GM19372 (cell line): ENCODE measurements at regions not wholly inside any gene's neighbourhood (a gene's known extent, or its start where the extent isn't known, plus 50 kb on each side); places are given as distances from the start of the nearest gene placed in this dataset.
"Not testable (repeated sequence)": the region's sequence is repeated elsewhere in the genome, so short reads cannot be mapped to it uniquely, and the experiment has no call there.

Source experiments
- ATAC-seq: cut with Tn5 transposase; IDR thresholded peaks from one replicate; pipeline ENCODE4 v1.9.1; 2021; ENCODE audit warnings: mild to moderate bottlenecking, low read depth, moderate library complexity; ENCODE audit not compliant: unreplicated experiment

DNA sequence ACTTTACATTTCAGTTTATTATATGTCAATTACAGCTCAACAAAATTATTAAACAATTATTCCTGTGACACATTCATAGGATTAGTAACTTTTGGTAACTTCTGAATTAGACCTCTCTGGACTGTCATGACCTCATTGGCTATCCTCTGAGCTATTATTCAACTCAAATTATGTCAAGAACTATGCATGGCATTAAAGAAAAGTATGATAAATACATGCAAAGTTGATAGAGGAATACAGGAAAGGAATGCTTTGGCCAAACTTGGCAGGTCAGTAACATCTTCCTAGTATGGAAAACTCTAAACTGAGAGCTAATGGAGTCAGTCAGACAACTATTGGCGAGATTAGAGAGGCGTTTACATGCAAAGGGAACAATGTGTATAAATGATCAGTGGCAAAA is 158.4 kb downstream of the DUSP10 start:
- no peak for ATAC-seq

- not testable (repeated sequence) for ATAC-seq
Measured at GRCh38 chr1:221587013-221587412, 154.9 kb downstream of the DUSP10 start.

- not testable (repeated sequence) for ATAC-seq
Measured at GRCh38 chr1:221591250-221591649, 150.6 kb downstream of the DUSP10 start.

DNA sequence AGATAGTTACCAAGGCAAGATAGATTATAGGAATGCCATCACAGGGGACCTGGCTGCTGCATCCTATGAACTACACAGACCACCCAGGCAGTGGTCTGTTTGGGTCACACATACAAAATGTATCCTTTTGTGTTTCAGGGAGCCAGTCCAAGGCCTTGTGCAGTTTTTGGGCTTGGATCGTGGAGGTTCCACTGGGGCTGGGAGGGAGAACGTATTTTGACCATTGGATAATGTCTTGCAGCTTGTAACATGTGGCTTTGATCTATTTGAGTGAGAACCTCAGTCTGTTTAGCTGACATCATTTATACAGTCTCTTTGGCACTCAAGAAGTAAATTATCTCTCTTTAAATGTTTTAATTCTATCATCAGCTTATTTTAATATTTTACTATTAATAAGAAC is 147.3 kb downstream of the DUSP10 start:
- no peak for ATAC-seq

DNA sequence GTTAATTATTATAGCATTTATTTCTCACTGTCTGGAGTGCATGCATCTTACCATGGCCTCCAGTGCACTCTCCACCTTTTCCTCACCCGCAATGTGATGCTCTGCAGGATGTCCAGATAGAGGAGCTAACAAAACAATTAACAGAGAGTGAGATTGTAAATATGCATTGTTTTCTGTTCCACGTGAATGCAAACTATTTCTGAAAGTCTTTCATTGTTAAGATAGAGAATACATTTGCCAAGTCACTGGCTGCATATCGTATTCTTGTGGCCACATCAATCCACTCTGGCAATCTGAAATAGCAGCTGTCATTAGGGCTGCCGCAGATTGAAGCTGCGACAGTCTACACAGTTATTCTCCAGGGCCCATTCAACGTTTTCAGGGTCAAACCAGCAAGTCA is 143.8 kb downstream of the DUSP10 start:
- ATAC-seq: no peak

- ATAC-seq: no peak
Measured at GRCh38 chr1:221601166-221601565, 140.7 kb downstream of the DUSP10 start.

- ATAC-seq: no peak
Measured at GRCh38 chr1:221602830-221603229, 139.1 kb downstream of the DUSP10 start.

- not testable (repeated sequence) for ATAC-seq
Measured at GRCh38 chr1:221604390-221604789, 137.5 kb downstream of the DUSP10 start.

GRCh38 chr1:221604948-221605347 is 136.9 kb downstream of the DUSP10 start:
- ATAC-seq: no peak

DNA sequence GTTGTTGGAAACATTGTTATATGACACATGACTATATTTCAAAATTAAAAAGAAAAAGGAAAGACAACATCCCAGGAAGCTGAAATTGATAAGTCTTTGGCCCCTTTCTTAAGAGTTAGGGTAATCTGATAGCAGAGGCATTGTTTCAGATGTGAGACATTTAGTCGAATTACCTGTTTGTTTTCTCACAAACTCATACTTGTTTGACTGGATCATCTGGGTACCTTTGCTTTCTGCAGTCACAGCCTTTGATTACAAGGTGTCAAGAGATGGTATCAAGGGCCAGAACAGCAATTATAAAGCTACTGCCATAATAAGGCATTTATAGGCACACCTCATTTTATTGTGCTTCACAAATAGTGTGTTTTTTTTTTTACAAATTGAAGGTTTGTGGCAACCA is 136.3 kb downstream of the DUSP10 start:
- no peak for ATAC-seq

DNA sequence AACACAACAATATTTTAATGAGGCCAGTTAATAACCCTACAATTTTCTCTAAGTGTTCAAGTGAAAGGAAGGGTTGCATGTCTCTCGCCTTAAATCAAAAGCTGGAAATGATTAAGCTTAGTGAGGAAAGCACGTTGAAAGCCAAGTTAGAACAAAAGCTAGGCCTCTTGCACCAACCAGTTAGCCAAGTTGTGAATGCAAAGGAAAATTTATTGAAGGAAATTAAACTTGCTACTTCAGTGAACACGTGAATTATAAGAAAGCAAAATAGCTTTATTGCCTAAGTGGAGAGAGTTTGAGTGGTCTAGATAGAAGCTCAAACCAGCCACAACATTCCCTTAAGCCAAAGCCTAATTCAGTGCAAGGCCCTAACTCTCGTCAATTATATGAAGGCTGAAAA is 135.6 kb downstream of the DUSP10 start:
- ATAC-seq: no peak

- ATAC-seq: no peak
Measured at GRCh38 chr1:221608835-221609320, 133.0 kb downstream of the DUSP10 start.

DNA sequence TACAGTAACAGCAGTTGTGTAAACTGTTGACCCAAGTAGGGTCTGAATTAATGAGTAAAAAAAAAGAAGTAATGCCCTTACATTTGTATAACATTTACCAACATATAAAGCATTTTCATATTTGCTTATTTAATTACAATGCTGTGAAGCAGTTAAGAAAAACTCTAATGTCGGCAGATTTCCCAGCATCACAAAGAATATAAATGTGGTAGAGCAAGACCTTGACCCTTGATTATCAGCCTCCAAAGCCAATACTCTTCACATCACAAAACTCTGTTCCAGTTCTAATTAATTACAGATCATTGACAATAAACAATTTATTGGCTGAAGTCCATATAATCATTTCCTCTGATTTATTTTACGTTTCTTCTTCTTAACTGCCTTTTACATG is 130.2 kb downstream of the DUSP10 start:
- no peak for ATAC-seq

DNA sequence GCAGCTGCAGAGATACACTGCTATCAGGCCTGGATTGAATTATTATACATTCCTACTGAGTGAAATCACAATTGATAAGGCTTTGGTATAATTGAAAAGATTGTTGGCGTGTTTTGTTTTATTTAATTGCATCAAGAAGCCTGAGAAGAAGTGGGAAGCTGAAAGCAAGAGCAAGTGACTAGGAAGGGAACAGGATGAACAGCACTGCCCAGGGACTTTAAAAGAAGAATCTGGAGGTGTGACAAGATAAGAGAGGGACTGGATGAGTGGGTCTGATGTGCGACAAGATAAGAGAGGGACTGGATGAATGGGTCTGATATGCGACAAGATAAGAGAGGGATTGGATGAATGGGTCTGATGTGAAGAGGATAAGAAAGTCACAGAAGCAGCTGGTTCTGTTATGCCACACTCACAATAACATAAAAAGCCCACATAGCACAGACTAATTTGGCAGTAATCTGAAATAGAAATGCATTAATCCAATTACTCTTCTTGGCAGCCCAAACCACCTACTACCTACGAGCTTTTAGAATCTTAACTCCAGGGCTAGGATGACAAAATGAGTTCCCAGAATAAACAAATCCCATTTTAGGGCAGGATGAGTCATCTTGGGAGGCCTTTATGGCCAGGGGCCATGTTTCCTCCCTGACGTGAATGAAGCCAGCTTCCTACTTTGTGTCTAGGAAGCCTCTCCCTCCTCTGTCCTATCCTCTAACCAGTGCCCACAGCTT is 129.7 kb downstream of the DUSP10 start:
- no peak for ATAC-seq

DNA sequence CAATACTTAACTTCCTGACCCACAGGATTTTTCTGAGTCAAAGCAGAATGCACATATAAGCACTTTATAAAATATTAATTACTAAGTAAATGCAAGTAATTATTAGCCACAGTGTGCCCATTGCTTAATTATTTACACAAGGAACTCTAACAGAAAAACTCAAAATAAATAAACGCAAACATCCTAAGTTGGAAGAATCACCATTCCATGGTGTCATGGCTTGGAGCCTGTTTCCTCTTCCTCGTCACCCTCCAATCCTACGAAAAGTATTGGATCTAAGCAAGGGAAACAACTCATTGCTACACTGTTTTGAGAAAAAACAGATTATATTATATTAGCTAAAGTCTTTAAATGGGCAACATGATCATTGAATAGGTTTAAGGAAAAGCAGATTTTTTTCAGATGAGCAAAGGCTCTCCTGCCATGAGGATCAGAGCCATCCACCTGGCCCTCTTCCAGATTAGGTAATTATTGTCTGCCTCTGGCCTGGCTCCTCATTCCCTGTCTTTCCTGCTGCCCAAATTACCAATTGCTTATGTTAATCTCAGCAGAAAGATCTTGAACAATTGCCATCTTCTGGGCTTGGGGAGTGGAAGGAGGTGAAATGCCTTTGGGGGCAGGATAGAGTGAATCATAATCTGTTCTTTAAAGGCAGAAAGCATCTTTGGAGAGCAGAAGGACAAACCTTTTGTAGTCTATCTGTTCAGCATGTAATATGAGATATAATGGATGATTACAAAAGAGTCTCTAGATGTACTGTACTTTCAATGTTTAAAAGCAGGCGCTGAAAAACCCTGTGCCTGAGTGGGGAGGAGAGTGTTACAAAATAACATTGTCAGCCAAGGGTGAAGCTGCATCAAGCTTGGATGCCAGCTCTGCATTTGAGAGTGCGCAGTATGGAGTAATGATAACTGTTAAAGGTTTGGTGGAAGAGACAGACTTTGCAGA is 121.2 kb downstream of the DUSP10 start:
- no peak for ATAC-seq

GRCh38 chr1:221621683-221622082 is 120.2 kb downstream of the DUSP10 start:
- no peak for ATAC-seq

- ATAC-seq: no peak
Measured at GRCh38 chr1:221622389-221622788, 119.5 kb downstream of the DUSP10 start.

DNA sequence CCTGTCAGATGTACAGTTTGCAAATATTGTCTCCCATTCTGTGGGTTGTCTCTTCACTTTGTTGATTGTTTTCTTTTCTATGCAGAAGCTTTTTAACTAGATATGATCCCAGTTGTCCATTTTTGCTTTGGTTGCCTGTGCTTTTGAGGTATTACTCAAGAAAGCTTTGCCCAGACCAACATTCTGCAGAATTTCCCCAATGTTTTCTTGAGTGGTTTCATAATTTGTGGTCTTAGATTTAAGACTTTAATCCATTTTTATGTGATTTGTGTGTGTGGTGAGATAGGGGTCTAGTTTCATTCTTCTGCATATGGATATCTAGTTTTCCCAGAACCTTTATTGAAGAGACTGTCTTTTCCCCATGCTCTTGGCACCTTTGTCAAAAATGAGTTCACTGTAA is 116.9 kb downstream of the DUSP10 start:
- ATAC-seq: no peak

DNA sequence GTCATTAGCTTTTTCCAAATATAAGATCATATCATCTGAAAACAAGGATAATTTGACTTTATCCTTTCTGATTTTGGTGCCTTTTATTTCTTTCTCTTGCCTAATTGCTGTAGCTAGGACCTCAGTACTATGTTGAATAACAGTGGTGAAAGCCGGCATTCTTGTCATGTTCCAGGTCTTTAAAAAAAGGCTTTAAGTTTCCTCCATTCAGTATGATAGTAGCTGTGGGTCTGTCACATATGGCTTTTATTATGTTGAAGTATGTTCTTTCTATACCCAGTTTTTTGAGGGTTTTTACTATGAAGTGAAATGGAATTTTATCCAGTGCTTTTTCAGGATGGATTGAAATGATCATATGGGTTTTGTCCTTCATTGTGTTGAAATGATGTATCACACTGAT is 115.8 kb downstream of the DUSP10 start:
- no peak for ATAC-seq

DNA sequence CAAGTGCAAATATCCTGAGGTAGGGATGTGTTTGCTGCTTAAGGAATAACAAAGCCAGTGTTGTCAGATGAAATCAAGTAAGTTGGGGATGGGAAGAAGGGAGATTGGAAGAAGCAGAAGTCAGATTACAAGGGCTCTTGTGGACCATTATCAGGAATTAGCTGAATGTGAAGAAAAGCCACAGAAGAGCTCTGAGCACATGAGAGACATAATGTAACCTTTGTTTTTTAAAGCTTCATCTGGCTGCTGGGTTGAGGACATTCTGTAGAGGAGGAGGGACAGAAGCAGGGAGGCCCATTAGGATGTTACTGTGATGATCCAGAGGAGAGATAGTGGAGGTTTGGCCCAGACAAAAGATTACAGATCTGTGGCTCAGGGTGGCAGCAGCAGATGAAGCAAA is 111.7 kb downstream of the DUSP10 start:
- ATAC-seq: no peak

DNA sequence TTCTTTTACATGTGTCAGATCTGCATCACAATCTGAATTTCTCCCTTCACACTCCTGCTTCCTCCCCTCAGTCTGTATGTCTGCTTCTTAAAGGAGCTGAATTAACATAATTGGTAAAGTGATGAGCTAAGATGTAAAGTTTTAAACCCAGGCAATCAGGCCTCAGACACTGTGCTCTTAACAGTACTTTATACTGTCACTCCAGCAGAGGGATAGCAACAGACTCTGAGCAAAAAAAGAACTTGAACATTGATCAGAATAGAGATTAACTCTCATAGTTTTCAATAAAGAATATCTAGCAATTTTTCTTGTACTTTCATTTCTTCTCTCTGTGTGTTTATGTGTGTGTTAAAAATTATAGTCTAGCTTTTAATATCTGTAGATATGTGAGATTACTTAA is 110.3 kb downstream of the DUSP10 start:
- ATAC-seq: no peak

- no peak for ATAC-seq
Measured at GRCh38 chr1:221632072-221632471, 109.8 kb downstream of the DUSP10 start.
